ENCODE measurements at regions not wholly inside any gene's neighbourhood (a gene's known extent, or its start where the extent isn't known, plus 50 kb on each side); places are given as distances from the start of the nearest gene placed in this dataset.

DNA sequence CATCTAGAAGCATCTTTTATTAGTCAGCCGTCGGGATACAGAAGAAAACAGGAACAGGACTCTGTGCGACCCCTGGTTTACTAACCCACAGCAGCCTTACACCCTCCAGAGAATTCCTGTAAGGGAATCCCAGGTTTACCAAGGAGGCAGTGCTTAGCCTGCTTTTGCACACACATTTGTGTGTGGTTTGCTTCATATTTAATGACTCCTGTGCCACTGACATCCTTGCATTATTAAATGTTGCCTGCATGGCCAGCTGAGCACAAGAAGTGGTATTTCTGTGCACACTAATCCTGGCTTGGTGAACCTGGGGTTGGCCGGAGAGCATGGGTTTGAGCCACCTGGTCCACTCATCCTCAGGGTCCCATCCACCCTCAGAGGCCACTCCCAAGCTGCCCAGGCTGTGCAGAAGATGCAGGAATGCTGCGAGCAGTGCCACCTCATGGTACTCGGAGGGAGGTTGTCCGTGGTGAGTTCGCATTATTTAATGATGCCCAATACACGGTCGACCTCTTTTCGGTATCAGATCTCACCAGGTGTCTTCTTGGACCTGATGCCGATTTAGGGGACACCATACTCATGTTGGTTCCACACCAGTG, 152.4 kb upstream of the RTL1 start:
- no peak overlapping the region for H3K4me3 ChIP-seq (ENCODE audit: low read depth, low read length)
- no peak overlapping the region for H3K27ac ChIP-seq
- no peaks in the 10 kb centered on the region for H3K27me3 ChIP-seq (replicated peaks)
- H3K36me3 ChIP-seq (replicated peaks), result peaks cover 64% of the 10 kb centered on the region
- DNase-seq, result no peak
- TF ChIP-seq, protein P1, sequence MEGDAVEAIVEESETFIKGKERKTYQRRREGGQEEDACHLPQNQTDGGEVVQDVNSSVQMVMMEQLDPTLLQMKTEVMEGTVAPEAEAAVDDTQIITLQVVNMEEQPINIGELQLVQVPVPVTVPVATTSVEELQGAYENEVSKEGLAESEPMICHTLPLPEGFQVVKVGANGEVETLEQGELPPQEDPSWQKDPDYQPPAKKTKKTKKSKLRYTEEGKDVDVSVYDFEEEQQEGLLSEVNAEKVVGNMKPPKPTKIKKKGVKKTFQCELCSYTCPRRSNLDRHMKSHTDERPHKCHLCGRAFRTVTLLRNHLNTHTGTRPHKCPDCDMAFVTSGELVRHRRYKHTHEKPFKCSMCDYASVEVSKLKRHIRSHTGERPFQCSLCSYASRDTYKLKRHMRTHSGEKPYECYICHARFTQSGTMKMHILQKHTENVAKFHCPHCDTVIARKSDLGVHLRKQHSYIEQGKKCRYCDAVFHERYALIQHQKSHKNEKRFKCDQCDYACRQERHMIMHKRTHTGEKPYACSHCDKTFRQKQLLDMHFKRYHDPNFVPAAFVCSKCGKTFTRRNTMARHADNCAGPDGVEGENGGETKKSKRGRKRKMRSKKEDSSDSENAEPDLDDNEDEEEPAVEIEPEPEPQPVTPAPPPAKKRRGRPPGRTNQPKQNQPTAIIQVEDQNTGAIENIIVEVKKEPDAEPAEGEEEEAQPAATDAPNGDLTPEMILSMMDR (IDR thresholded peaks at IDR 0.05; ENCODE audit: low read depth, low read length, missing control alignments), result no peak
- in situ Hi-C loops (cut with HindIII; ENCODE audit: low pct_ligation_motif_present, low sequenced_read_pairs), result no loop called here

DNA sequence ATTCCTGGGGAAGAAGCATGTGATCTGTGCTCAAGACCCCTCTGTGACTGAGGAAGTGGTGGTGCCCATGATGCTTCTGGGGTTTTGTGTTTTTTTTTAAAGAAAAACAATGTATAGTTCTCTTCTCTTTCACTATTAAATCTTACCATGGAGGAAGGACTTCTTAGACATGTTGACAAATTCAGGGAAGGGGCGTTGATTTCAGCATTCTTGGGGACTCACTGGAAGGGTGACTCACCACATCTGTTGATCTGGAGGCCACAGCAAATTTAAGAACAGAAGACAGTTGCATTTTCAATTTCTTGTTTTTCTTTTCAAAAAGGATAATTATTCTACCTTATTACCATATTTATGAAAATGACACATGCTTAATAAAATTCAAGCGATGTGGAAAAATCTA, 152.9 kb upstream of the RTL1 start:
- TF ChIP-seq, protein P1 (IDR thresholded peaks at IDR 0.05; ENCODE audit: low read depth, low read length, missing control alignments), result no peak
- no peak for DNase-seq
- Histone ChIP-seq H3K27me3 (replicated peaks) (no peaks in the 10 kb centered on the region), H3K4me3 (ENCODE audit: low read depth, low read length) (no peak overlapping the region), H3K27ac (no peak overlapping the region), H3K36me3 (replicated peaks) (peaks cover 63% of the 10 kb centered on the region)
- in situ Hi-C loops (cut with HindIII; ENCODE audit: low pct_ligation_motif_present, low sequenced_read_pairs), result no loop called here

DNA sequence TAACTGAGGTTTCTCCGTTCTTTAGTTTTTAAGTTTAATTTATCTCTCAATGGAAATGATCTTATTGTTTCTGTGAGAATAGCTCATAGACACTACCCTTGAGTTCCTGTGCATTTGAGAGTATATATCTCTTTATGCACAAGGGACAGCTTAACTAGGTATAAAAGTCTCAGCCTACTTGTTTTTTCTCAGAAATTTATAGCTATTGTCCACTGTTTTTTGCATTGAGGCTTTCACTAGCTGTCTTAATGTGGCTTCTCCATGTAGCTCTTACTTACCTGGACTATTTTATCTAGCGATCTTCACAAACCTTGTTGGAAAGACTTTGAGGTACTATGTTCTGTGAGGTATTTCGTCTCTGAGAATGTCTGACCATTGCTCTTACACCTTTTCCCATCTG, 153.9 kb upstream of the RTL1 start:
- H3K27ac ChIP-seq, result no peak overlapping the region
- no peak overlapping the region for H3K4me3 ChIP-seq (ENCODE audit: low read depth, low read length)
- no peaks in the 10 kb centered on the region for H3K27me3 ChIP-seq (replicated peaks)
- TF ChIP-seq, protein P1 (IDR thresholded peaks at IDR 0.05; ENCODE audit: low read depth, low read length, missing control alignments), result no peak
- in situ Hi-C loops (cut with HindIII; ENCODE audit: low pct_ligation_motif_present, low sequenced_read_pairs), result no loop called here
- no peak for DNase-seq
- peaks cover 63% of the 10 kb centered on the region for H3K36me3 ChIP-seq (replicated peaks)

DNA sequence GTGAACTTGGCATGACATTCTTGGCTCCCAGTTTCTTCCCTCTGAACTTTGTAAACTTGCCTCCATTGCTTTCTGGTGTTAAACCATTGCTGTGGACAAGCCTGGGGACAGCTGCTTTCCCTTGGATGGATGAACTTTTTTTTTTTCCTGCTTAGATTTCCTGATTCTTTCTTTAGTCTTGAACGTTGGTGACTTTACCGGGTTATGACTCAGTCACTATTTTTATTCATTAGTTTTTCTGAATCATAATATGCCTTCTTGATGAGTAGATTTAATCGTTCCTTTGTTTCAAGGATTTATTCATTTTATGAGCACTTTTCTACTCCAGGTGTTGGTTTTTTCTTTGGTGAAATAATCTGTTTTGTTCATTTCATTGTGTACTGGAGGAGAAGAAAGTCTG, 155.0 kb upstream of the RTL1 start:
- Histone ChIP-seq H3K27ac (no peak overlapping the region), H3K4me3 (ENCODE audit: low read depth, low read length) (no peak overlapping the region), H3K36me3 (replicated peaks) (peaks cover 69% of the 10 kb centered on the region), H3K27me3 (replicated peaks) (no peaks in the 10 kb centered on the region)
- in situ Hi-C loops (cut with HindIII; ENCODE audit: low pct_ligation_motif_present, low sequenced_read_pairs), result no loop called here
- DNase-seq, result no peak
- TF ChIP-seq, protein P1 (IDR thresholded peaks at IDR 0.05; ENCODE audit: low read depth, low read length, missing control alignments), result no peak

DNA sequence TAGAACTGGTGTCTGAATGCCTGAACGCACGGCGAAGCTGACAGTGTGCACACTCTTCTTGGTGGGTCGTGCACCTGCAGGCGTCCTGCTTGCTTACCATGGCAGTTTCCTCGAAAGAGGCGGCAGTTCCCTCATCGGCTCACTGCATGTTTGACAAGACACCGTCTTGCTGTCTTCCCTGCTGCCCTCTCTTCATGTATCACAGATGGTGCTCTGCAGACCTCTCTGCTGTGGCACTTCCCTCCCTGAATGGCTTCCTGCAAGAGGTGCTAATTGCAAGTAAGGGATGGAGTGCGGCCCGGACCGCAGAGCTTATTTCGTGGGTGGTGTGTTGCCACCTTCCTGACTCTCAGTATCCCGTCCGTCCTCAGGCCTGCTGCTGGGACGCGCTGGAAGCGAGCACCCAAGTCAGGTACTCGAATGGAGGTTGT, 156.7 kb upstream of the RTL1 start:
- Histone ChIP-seq H3K27ac (no peak overlapping the region), H3K4me3 (ENCODE audit: low read depth, low read length) (no peak overlapping the region), H3K36me3 (replicated peaks) (peaks cover 63% of the 10 kb centered on the region), H3K27me3 (replicated peaks) (no peaks in the 10 kb centered on the region)
- no peak for DNase-seq
- in situ Hi-C loops (cut with HindIII; ENCODE audit: low pct_ligation_motif_present, low sequenced_read_pairs), result no loop called here
- TF ChIP-seq, protein P1 (IDR thresholded peaks at IDR 0.05; ENCODE audit: low read depth, low read length, missing control alignments), result no peak

All from brain microvascular endothelial cell (primary cell).